HepG2 (cell line): ENCODE measurements at regions not wholly inside any gene's neighbourhood (a gene's known extent, or its start where the extent isn't known, plus 50 kb on each side); places are given as distances from the start of the nearest gene placed in this dataset.

ENCODE experiments used
- EEA1 ChIP-seq: sonication (generic); formaldehyde crosslinking; IDR thresholded peaks from 2 replicates; pipeline ENCODE4 v1.5.1; 2020; ENCODE audit warnings: mild to moderate bottlenecking, missing genetic modification reagents, borderline replicate concordance
- EP300 ChIP-seq, 3 experiments: sonication (generic) in 1 of 3; formaldehyde crosslinking in 1 of 3; IDR thresholded peaks; 2 replicates each; pipeline versions ENCODE4 v1.5.1 to v1.6.1; 2011 to 2020; ENCODE audit warnings: low read depth in 2 of 3, low read length in 2 of 3, borderline replicate concordance in 1 of 3, improper control_type of control experiment in 1 of 3, mild to moderate bottlenecking in 1 of 3, missing genetic modification reagents in 1 of 3, moderate library complexity in 1 of 3
- ZNF207 ChIP-seq: fragments of 450-650 bp; IDR thresholded peaks from 2 replicates; pipeline ENCODE4 v1.6.1; 2016; ENCODE audit warnings: antibody characterized with exemption, borderline replicate concordance
- TF ChIP-seq, protein P1 (sequence below): sonication (generic); formaldehyde crosslinking; IDR thresholded peaks from 2 replicates; pipeline ENCODE4 v1.4.0; 2020; ENCODE audit warnings: missing genetic modification reagents
- TF ChIP-seq, protein P2 (sequence below): IDR thresholded peaks from 2 replicates; pipeline ENCODE4 v1.6.1; 2012; ENCODE audit warnings: inconsistent platforms

DNA sequence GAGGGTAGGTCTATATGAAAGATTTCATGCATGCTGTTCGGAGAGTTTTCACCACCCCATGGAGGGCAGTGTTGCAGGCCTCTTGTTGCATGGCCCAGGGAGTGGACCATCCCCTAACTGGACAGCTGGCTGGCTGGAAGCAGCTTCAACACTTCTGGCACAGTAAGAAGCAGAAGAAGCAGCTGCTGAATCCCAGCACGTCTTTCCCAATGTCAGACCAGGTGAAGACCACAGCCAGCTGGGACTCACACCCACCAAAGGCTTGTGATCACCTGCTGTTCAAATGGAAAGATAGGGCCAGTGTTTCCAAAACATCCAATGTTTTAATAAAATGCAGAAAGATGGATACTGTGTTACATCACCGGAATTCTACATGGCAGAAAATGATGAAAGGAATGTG is 1423.6 kb downstream of the AACS start:
- TF ChIP-seq, protein P1, sequence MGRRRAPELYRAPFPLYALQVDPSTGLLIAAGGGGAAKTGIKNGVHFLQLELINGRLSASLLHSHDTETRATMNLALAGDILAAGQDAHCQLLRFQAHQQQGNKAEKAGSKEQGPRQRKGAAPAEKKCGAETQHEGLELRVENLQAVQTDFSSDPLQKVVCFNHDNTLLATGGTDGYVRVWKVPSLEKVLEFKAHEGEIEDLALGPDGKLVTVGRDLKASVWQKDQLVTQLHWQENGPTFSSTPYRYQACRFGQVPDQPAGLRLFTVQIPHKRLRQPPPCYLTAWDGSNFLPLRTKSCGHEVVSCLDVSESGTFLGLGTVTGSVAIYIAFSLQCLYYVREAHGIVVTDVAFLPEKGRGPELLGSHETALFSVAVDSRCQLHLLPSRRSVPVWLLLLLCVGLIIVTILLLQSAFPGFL (CRISPR knock-in tag), result no peak
- TF ChIP-seq EP300 (IDR thresholded peaks at IDR 0.05; ENCODE audit: low read depth in 2 of 2, low read length in 2 of 2) (no peak), EP300 (CRISPR knock-in tag; IDR thresholded peaks at IDR 0.05; ENCODE audit: borderline replicate concordance) (no peak), EEA1 (no peak), ZNF207 (no peak)
- TF ChIP-seq, protein P2, sequence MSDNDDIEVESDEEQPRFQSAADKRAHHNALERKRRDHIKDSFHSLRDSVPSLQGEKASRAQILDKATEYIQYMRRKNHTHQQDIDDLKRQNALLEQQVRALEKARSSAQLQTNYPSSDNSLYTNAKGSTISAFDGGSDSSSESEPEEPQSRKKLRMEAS, result no peak
